GM10266 (cell line): ENCODE measurements at regions not wholly inside any gene's neighbourhood (a gene's known extent, or its start where the extent isn't known, plus 50 kb on each side); places are given as distances from the start of the nearest gene placed in this dataset.

Source experiments
- DNase-seq: peaks from one replicate; pipeline ENCODE4 v3.0.0; 2012; ENCODE audit errors: extremely low spot score
- CTCF ChIP-seq: IDR thresholded peaks from 2 replicates; pipeline ENCODE4 v1.5.1; 2012; ENCODE audit warnings: mild to moderate bottlenecking, low read depth; ENCODE audit not compliant: control insufficient read depth, insufficient read depth; ENCODE audit errors: missing control alignments

- DNase-seq, result no peak
- no peak for TF ChIP-seq CTCF
These were observed 2396.1 kb upstream of the C9orf72 start for GRCh38 chr9:29969408-29969807.

GRCh38 chr9:29969856-29970647, 2396.8 kb upstream of the C9orf72 start:
- DNase-seq, result no peak
- TF ChIP-seq CTCF, result no peak

- no peak for TF ChIP-seq CTCF
- no peak for DNase-seq
These were observed 2400.9 kb upstream of the C9orf72 start for GRCh38 chr9:29974197-29974596.

GRCh38 chr9:29976981-29977380, 2403.7 kb upstream of the C9orf72 start:
- DNase-seq, result no peak
- TF ChIP-seq CTCF, result no peak

GRCh38 chr9:29981013-29981412, 2403.4 kb upstream of the ACO1 start:
- no peak for TF ChIP-seq CTCF
- DNase-seq, result no peak

GRCh38 chr9:29999645-30000044, 2384.8 kb upstream of the ACO1 start:
- TF ChIP-seq CTCF, result no peak
- no peak for DNase-seq

- no peak for DNase-seq
- no peak for TF ChIP-seq CTCF
These were observed 2373.8 kb upstream of the ACO1 start for GRCh38 chr9:30010691-30011090.
